Spleen (tissue), 11 donors: ENCODE measurements at regions not wholly inside any gene's neighbourhood (a gene's known extent, or its start where the extent isn't known, plus 50 kb on each side); places are given as distances from the start of the nearest gene placed in this dataset.

Experiments
- DNase-seq: peaks from one replicate; pipeline ENCODE4 v3.0.0-alpha.2; 2020
- H3K27ac ChIP-seq, 8 donors: fragments of 200-600 bp; sonication (generic) in 7 of 8; 1 replicate in 4 of 8; 2 replicates in 4 of 8; pipeline versions ENCODE4 v1.5.0 to v1.8.0; 2016 to 2021; ENCODE audit warnings: inconsistent platforms in 4 of 8, mild to moderate bottlenecking in 4 of 8, moderate library complexity in 1 of 8
- H3K27me3 ChIP-seq, 7 donors: fragments of 200-600 bp; sonication (generic) in 6 of 7; replicated peaks in 1 of 7; 1 replicate in 4 of 7; 2 replicates in 3 of 7; pipeline versions ENCODE4 v1.5.0 to v1.8.0; 2016 to 2021; ENCODE audit warnings: inconsistent platforms in 3 of 7, mild to moderate bottlenecking in 1 of 7
- H3K36me3 ChIP-seq, 6 donors: fragments of 200-600 bp; sonication (generic) in 5 of 6; 1 replicate in 4 of 6; 2 replicates in 2 of 6; pipeline versions ENCODE4 v1.5.0 to v1.8.0; 2016 to 2021; ENCODE audit warnings: inconsistent platforms in 2 of 6
- H3K4me1 ChIP-seq, 6 donors: fragments of 200-600 bp; sonication (generic) in 5 of 6; 1 replicate in 3 of 6; 2 replicates in 3 of 6; pipeline versions ENCODE4 v1.5.0 to v1.8.0; 2016 to 2021; ENCODE audit warnings: inconsistent platforms in 3 of 6
- H3K4me3 ChIP-seq, 8 donors: fragments of 200-600 bp; sonication (generic) in 7 of 8; 1 replicate in 4 of 8; 2 replicates in 4 of 8; pipeline versions ENCODE4 v1.5.0 to v1.8.0; 2016 to 2021; ENCODE audit warnings: inconsistent platforms in 4 of 8, mild to moderate bottlenecking in 4 of 8, moderate library complexity in 2 of 8
- H3K9me3 ChIP-seq, 8 donors: fragments of 200-600 bp; sonication (generic) in 7 of 8; 1 replicate in 4 of 8; 2 replicates in 4 of 8; pipeline versions ENCODE4 v1.5.0 to v1.8.0; 2016 to 2021; ENCODE audit warnings: inconsistent platforms in 4 of 8
- POLR2A ChIP-seq, 3 donors: fragments of 450-650 bp; IDR thresholded peaks; one replicate each; pipeline ENCODE4 v1.5.1; 2017; ENCODE audit warnings: antibody characterized with exemption in 3 of 3, mild to moderate bottlenecking in 1 of 3
- POLR2AphosphoS5 ChIP-seq, 3 donors: sonication (generic); formaldehyde crosslinking; IDR thresholded peaks; one replicate each; pipeline ENCODE4 v1.5.1; 2017; ENCODE audit warnings: antibody characterized with exemption in 3 of 3
- WGBS, 5 donors: extraction: QIAGEN DNeasy Blood & Tissue Kit in 3 of 5; methylation state at CpG; one replicate each; pipeline versions ENCODE4 v1.1.5 to v1.1.7; 2013 to 2018; 5-methylcytosine and 5-hydroxymethylcytosine counted together
- intact Hi-C: fragments of 100-400 bp; cut with DNase I; formaldehyde crosslinking; loops from one replicate; pipeline ENCODE4 v1.15.0; 2023; ENCODE audit warnings: low total_unique reads
- TF ChIP-seq, protein P1 (sequence below), 11 experiments: fragments of 200-600 bp in 7 of 11; fragments of 450-650 bp in 4 of 11; sonication (generic) in 4 of 11; IDR thresholded peaks in 8 of 11; conservative IDR thresholded peaks in 3 of 11; 1 replicate in 7 of 11; 2 replicates in 4 of 11; pipeline versions ENCODE4 v1.4.0 to v1.8.0; 2016 to 2021; ENCODE audit warnings: antibody characterized with exemption in 11 of 11, inconsistent platforms in 4 of 11, mild to moderate bottlenecking in 1 of 11
- donor health status: healthy with polysubstance abuse.
- donor health status: DM: no; HTN: no; CAD: no; lungs with moderate emphysema.
- donor health status: DM: no; HTN: no; CAD: no.
- donor health status: Bipolar disorder and iron deficiency.
- donor health status: healthy.
- donor health status: DM: no; HTN: no; CAD: no.
- donor health status: DM: yes; HTN: yes; CAD: no.

- H3K27ac ChIP-seq = no peak overlapping the region
- no peaks in the 10 kb centered on the region for H3K27me3 ChIP-seq
- no peak for DNase-seq
- no peaks in the 10 kb centered on the region for H3K36me3 ChIP-seq
- H3K4me1 ChIP-seq = no peaks in the 10 kb centered on the region
- peaks cover 0 to 9% (median 0%) of the 10 kb centered on the region in 8 donors for H3K9me3 ChIP-seq
- intact Hi-C loops = no loop called here
- WGBS, 5 donors = 53 to 97% (median 96%) methylated on average over 1 of the region's 1 CpG
- TF ChIP-seq POLR2AphosphoS5 (IDR thresholded peaks at IDR 0.05) = no peak
- TF ChIP-seq, protein P1, sequence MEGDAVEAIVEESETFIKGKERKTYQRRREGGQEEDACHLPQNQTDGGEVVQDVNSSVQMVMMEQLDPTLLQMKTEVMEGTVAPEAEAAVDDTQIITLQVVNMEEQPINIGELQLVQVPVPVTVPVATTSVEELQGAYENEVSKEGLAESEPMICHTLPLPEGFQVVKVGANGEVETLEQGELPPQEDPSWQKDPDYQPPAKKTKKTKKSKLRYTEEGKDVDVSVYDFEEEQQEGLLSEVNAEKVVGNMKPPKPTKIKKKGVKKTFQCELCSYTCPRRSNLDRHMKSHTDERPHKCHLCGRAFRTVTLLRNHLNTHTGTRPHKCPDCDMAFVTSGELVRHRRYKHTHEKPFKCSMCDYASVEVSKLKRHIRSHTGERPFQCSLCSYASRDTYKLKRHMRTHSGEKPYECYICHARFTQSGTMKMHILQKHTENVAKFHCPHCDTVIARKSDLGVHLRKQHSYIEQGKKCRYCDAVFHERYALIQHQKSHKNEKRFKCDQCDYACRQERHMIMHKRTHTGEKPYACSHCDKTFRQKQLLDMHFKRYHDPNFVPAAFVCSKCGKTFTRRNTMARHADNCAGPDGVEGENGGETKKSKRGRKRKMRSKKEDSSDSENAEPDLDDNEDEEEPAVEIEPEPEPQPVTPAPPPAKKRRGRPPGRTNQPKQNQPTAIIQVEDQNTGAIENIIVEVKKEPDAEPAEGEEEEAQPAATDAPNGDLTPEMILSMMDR (IDR thresholded peaks at IDR 0.05 in 8 of 11, conservative IDR thresholded peaks at IDR 0.05 in 3 of 11) = no peak
- no peak for TF ChIP-seq POLR2A (IDR thresholded peaks at IDR 0.05)
- no peak overlapping the region for H3K4me3 ChIP-seq
Observed at GRCh38 chr2:122445003-122445402, 689.6 kb downstream of the TSN start.

GRCh38 chr2:122446761-122447160, 691.3 kb downstream of the TSN start:
- TF ChIP-seq POLR2A (IDR thresholded peaks at IDR 0.05) (no peak), POLR2AphosphoS5 (IDR thresholded peaks at IDR 0.05) (no peak)
- TF ChIP-seq, protein P1 (IDR thresholded peaks at IDR 0.05 in 8 of 11, conservative IDR thresholded peaks at IDR 0.05 in 3 of 11) = no peak
- Histone ChIP-seq H3K9me3 (peaks cover 0 to 18% (median 3%) of the 10 kb centered on the region in 8 donors), H3K27ac (no peak overlapping the region), H3K4me3 (no peak overlapping the region), H3K4me1 (no peaks in the 10 kb centered on the region), H3K27me3 (no peaks in the 10 kb centered on the region), H3K36me3 (no peaks in the 10 kb centered on the region)
- DNase-seq = no peak
- intact Hi-C loops = no loop called here
- 66 to 79% (median 73%) methylated on average over 4 of the region's 4 CpGs for WGBS, 5 donors

DNA sequence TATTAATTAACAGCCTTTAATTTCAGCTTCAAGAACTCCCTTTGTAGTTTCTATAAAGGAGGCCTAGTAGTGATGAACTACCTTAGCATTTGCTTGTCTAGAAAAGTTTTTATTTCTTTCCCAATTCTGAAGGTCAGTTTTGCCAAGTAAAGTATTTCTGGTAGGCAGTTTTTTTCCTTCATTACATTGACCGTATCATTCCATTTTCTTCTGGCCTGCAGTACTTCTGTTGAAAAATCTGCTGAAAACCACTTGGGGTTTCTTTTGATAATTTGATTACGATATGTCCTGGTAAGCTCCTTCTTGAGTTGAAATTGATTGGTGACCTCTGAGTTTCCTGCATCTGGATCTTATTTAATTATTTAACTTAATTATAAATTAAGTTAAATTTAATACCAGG, 691.8 kb downstream of the TSN start:
- Histone ChIP-seq H3K4me1 (no peaks in the 10 kb centered on the region), H3K27ac (no peak overlapping the region), H3K4me3 (no peak overlapping the region), H3K36me3 (no peaks in the 10 kb centered on the region), H3K9me3 (peaks cover 0 to 18% (median 3%) of the 10 kb centered on the region in 8 donors), H3K27me3 (no peaks in the 10 kb centered on the region)
- intact Hi-C loops = no loop called here
- 89 to 96% (median 94%) methylated on average over 2 of the region's 2 CpGs for WGBS, 5 donors
- DNase-seq = no peak
- no peak for TF ChIP-seq POLR2A (IDR thresholded peaks at IDR 0.05)
- TF ChIP-seq, protein P1 (IDR thresholded peaks at IDR 0.05 in 8 of 11, conservative IDR thresholded peaks at IDR 0.05 in 3 of 11) = no peak
- no peak for TF ChIP-seq POLR2AphosphoS5 (IDR thresholded peaks at IDR 0.05)

- H3K4me1 ChIP-seq = no peaks in the 10 kb centered on the region
- 54 to 74% (median 67%) methylated on average over 4 of the region's 4 CpGs for WGBS, 5 donors
- H3K27ac ChIP-seq = no peak overlapping the region
- no peak for DNase-seq
- no peaks in the 10 kb centered on the region for H3K27me3 ChIP-seq
- intact Hi-C loops = no loop called here
- H3K9me3 ChIP-seq = peaks cover 0 to 45% (median 23%) of the 10 kb centered on the region in 8 donors
- TF ChIP-seq, protein P1 (IDR thresholded peaks at IDR 0.05 in 8 of 11, conservative IDR thresholded peaks at IDR 0.05 in 3 of 11) = peak in 6 of 11 experiments; percentile 14 to 44 (median 36)
- TF ChIP-seq POLR2A (IDR thresholded peaks at IDR 0.05) = no peak
- no peak for TF ChIP-seq POLR2AphosphoS5 (IDR thresholded peaks at IDR 0.05)
- no peaks in the 10 kb centered on the region for H3K36me3 ChIP-seq
- no peak overlapping the region for H3K4me3 ChIP-seq
Observed at GRCh38 chr2:122451040-122451439, 695.6 kb downstream of the TSN start.
